ENCODE measurements at regions not wholly inside any gene's neighbourhood (a gene's known extent, or its start where the extent isn't known, plus 50 kb on each side); places are given as distances from the start of the nearest gene placed in this dataset.

- DNase-seq (ENCODE audit: low read depth in 2 of 2) = no peak
Measured at GRCh38 chr4:180380733-180381132, 1862.5 kb upstream of the TENM3 start.

- DNase-seq (ENCODE audit: low read depth in 2 of 2) = no peak
Measured at GRCh38 chr4:180391613-180392012, 1851.6 kb upstream of the TENM3 start.

- DNase-seq (ENCODE audit: low read depth in 2 of 2) = no peak
Measured at GRCh38 chr4:180394312-180394711, 1848.9 kb upstream of the TENM3 start.

GRCh38 chr4:180394730-180395129, 1848.5 kb upstream of the TENM3 start:
- DNase-seq (ENCODE audit: low read depth in 2 of 2) = no peak

GRCh38 chr4:180398564-180398963, 1844.6 kb upstream of the TENM3 start:
- DNase-seq (ENCODE audit: low read depth in 2 of 2) = no peak

GRCh38 chr4:180407275-180407885, 1835.8 kb upstream of the TENM3 start:
- no peak for DNase-seq (ENCODE audit: low read depth in 2 of 2)

- no peak for DNase-seq (ENCODE audit: low read depth in 2 of 2)
Measured at GRCh38 chr4:180418819-180419531, 1824.2 kb upstream of the TENM3 start.

- no peak for DNase-seq (ENCODE audit: low read depth in 2 of 2)
Measured at GRCh38 chr4:180422989-180423711, 1820.1 kb upstream of the TENM3 start.

- no peak for DNase-seq (ENCODE audit: low read depth in 2 of 2)
Measured at GRCh38 chr4:180423712-180424057, 1819.5 kb upstream of the TENM3 start.

- DNase-seq (ENCODE audit: low read depth in 2 of 2) = no peak
Measured at GRCh38 chr4:180426938-180427337, 1816.3 kb upstream of the TENM3 start.

- DNase-seq (ENCODE audit: low read depth in 2 of 2) = no peak
Measured at GRCh38 chr4:180430283-180430682, 1812.9 kb upstream of the TENM3 start.

- no peak for DNase-seq (ENCODE audit: low read depth in 2 of 2)
Measured at GRCh38 chr4:180434131-180434895, 1808.9 kb upstream of the TENM3 start.

- no peak for DNase-seq (ENCODE audit: low read depth in 2 of 2)
Measured at GRCh38 chr4:180436361-180436760, 1806.8 kb upstream of the TENM3 start.

- DNase-seq (ENCODE audit: low read depth in 2 of 2) = no peak
Measured at GRCh38 chr4:180437601-180438000, 1805.6 kb upstream of the TENM3 start.

- DNase-seq (ENCODE audit: low read depth in 2 of 2) = no peak
Measured at GRCh38 chr4:180448306-180448705, 1794.9 kb upstream of the TENM3 start.

- no peak for DNase-seq (ENCODE audit: low read depth in 2 of 2)
Measured at GRCh38 chr4:180449395-180449956, 1793.7 kb upstream of the TENM3 start.

GRCh38 chr4:180455226-180455625, 1788.0 kb upstream of the TENM3 start:
- DNase-seq (ENCODE audit: low read depth in 2 of 2) = no peak

GRCh38 chr4:180456928-180457327, 1786.3 kb upstream of the TENM3 start:
- DNase-seq (ENCODE audit: low read depth in 2 of 2) = no peak

GRCh38 chr4:180462116-180462515, 1781.1 kb upstream of the TENM3 start:
- no peak for DNase-seq (ENCODE audit: low read depth in 2 of 2)

GRCh38 chr4:180465364-180465763, 1777.8 kb upstream of the TENM3 start:
- no peak for DNase-seq (ENCODE audit: low read depth in 2 of 2)

- DNase-seq (ENCODE audit: low read depth in 2 of 2) = no peak
Measured at GRCh38 chr4:180483036-180483435, 1760.2 kb upstream of the TENM3 start.

GRCh38 chr4:180485407-180485806, 1757.8 kb upstream of the TENM3 start:
- no peak for DNase-seq (ENCODE audit: low read depth in 2 of 2)
